CMK (cell line): ENCODE measurements at regions not wholly inside any gene's neighbourhood (a gene's known extent, or its start where the extent isn't known, plus 50 kb on each side); places are given as distances from the start of the nearest gene placed in this dataset.
"Not testable (repeated sequence)": the region's sequence is repeated elsewhere in the genome, so short reads cannot be mapped to it uniquely, and the experiment has no call there.

Experiments used
- DNase-seq: peaks from one replicate; pipeline ENCODE4 v3.0.0-alpha.2; 2010; ENCODE audit warnings: low read depth

- DNase-seq: not testable (repeated sequence)
Observed at GRCh38 chr20:25798174-25798993, 101.7 kb upstream of the ZNF337 start.

- DNase-seq: not testable (repeated sequence)
Observed at GRCh38 chr20:25797062-25797461, 100.4 kb upstream of the ZNF337 start.

- not testable (repeated sequence) for DNase-seq
Observed at GRCh38 chr20:25777241-25777640, 80.6 kb upstream of the ZNF337 start.

- not testable (repeated sequence) for DNase-seq
Observed at GRCh38 chr20:25774711-25775110, 78.1 kb upstream of the ZNF337 start.

- not testable (repeated sequence) for DNase-seq
Observed at GRCh38 chr20:25774203-25774602, 77.5 kb upstream of the ZNF337 start.

GRCh38 chr20:25772437-25772836 is 75.8 kb upstream of the ZNF337 start:
- not testable (repeated sequence) for DNase-seq

GRCh38 chr20:25771818-25772217 is 75.2 kb upstream of the ZNF337 start:
- DNase-seq: not testable (repeated sequence)

- DNase-seq: no peak
Observed at GRCh38 chr20:25761596-25761995, 64.9 kb upstream of the ZNF337 start.

- DNase-seq: not testable (repeated sequence)
Observed at GRCh38 chr20:25761046-25761445, 64.4 kb upstream of the ZNF337 start.

GRCh38 chr20:25750765-25751696 is 54.4 kb upstream of the ZNF337 start:
- DNase-seq: peak; percentile 29

GRCh38 chr20:25750220-25750764 is 53.6 kb upstream of the ZNF337 start:
- DNase-seq: no peak

GRCh38 chr20:25749649-25750048 is 53.0 kb upstream of the ZNF337 start:
- no peak for DNase-seq
